Activated CD4-positive, alpha-beta T cell treated with anti-CD3 and anti-CD28 coated beads, Interleukin-2, amount 50 U/mL, for 1 hour (primary cell): ENCODE measurements at regions not wholly inside any gene's neighbourhood (a gene's known extent, or its start where the extent isn't known, plus 50 kb on each side); places are given as distances from the start of the nearest gene placed in this dataset.

Source experiments
- DNase-seq: peaks from one replicate; pipeline ENCODE4 v3.0.0-alpha.2; 2020

DNA sequence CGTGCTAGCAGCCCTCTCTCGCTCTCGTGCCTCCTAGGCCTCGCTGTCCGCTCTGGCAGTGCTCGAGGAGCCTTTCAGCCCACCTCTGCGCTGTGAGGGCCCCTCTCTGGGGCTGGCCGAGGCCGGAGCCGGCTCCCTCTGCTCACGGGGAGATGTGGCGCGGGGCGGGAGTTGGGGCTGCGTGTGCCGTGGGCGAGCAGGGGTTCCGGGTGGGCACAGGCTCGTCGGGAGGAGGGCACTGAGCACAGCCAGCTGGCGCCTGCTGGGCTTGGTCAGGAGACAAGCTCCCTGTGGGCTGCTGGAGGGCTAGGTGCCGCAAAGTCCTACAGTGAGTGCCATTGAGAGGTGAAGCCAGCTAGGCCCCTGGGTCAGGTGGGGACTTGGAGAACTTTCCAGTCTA is 994.5 kb downstream of the C4orf33 start:
- no peak for DNase-seq

DNA sequence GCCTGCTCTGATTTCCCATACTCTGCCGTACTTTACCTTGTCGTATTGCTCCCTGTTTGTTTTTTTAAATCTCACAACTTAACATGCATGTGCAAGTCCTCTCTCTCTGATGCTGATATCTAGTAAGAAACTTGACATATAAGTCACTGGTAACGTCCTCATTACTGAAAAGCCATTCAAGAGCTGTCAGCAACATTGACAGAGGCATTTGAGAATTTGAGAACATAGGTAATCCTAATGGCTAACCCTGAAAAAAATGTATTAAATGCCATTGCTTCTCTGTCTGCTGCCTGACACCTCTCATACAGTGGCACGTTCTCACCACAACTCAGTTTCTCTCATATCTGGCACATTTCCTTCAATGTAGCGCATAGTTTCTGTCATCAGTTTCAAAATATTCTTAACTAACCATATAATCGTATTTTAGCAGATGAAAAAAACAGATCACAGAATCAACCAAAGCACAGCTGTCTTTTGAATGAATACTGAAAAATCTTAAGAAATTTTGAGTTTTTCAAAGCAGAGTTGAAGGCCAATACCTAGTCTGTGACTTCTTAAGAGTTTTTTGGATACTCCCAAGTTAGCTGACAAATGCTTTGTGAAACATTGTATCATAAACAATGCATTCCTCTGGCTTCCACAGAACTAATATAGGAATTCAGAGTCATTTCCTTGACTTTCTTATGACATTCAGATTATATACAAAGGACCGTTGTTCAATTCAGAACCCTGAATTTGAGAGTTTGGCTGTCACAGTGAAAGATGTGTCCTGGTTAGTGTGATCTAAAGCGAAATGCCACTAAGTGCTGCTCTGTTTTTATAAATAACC is 996.4 kb downstream of the C4orf33 start:
- DNase-seq, result no peak

DNA sequence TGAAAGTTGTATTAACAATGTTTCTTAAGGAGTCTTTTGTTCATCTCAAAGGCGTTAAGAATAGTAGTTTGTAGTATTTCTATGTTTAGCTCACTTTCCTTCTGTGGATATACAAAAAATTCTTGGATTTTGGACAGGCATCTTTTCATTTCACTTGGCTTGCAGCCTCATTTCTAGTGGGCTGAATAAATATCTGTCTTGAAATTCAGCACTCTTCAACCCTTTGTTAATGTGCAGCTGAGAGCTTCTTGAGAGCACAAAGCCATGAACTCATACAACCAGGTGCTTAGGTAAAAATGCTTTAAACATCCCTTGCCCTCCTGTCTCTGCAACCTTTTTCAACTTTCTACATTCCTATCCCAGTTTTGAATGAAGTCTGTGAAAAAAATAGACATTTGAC is 1003.2 kb downstream of the C4orf33 start:
- no peak for DNase-seq

DNA sequence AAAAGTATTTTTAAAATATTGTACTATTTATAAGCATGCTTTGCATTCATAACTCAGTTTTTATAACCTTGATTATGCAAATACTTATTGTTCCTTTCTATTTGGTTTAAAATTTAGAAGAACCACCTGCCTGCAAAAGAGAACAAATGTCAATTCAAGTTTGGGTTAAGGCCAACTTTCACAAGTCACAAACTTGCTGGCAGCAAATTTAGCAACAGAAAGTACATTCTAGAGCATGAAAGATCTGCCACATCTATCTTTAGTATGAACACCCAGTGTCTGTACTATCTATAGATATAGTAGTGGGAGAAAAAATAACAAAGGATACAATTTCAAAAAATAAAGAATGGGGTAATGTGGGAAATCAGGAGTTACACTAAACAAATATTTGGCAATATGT is 1014.2 kb downstream of the C4orf33 start:
- DNase-seq, result no peak

DNA sequence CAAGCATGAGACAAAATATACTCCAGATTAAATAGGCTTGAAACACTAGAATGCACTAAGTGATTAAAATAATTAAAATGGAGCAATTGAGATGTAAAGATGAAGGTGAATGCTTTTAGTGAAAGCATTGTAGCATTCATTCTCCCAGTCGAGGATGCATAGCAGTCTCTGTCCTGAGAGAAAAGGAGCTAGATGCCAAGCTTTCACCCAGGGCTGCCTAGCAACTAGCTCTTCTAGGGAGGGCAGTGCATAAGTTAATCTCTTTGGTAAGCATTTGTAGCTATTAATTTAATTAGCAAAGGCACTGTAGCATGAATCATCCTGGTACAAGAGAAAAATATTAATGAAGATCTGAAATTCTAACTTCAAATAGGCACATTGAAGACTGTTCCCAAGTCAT is 1014.8 kb downstream of the C4orf33 start:
- DNase-seq, result no peak

DNA sequence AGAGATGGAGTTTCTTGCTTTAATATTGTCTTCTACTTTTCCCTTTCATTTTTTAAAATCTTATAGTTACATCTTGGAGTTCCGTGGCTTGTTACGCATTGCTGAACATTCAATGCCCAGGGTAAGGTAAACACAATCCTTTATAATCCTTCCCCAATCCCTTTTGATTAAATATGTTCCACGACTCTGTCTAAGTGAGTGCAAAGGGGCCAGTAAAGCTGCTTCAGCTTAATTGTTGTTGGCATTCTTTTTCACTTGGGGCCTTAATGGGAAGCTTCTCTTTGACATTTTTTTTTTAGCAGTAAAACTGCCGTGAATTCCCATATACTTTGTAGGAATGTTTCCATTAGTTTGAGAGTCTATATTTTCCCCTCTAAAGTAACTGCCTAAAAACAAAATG is 1028.1 kb downstream of the C4orf33 start:
- no peak for DNase-seq

DNA sequence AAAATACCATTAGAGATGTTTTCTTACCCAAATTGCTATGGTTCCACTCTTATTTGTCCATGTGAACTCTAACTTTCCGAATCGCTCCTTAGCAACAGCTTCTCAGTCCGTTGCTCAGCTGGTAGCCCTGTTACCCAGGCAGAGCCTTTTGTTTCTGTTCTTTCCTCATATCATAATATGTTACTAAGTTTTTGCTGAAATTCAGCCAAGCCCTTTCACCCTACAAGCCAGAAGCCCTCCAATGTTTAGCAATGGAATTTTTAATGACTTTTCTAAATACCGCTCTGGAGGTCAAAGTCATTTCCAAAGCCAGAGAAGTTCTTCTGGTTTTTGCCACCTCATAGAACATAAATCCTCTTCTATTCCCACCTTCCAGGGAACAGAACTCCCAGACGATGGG is 1029.5 kb downstream of the C4orf33 start:
- no peak for DNase-seq

DNA sequence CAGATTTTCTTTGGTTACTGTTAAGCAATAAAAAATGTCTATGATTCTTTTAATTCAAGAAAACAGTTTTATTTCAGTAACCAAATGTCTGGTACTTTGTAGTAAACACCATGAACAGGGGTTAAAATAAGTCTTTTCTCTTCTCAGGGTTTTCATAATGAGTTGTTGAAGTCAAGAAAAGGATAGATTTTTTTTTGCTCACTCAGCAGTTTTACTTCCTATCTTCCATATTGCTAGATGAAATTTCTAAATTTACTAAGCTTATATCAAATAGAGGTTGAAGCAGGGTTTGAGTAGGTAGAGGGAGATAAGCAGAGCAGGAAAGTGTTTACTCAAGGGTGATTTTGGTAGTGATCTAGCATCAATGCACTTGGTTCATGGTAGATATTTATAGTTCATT is 1031.3 kb downstream of the C4orf33 start:
- DNase-seq, result no peak

DNA sequence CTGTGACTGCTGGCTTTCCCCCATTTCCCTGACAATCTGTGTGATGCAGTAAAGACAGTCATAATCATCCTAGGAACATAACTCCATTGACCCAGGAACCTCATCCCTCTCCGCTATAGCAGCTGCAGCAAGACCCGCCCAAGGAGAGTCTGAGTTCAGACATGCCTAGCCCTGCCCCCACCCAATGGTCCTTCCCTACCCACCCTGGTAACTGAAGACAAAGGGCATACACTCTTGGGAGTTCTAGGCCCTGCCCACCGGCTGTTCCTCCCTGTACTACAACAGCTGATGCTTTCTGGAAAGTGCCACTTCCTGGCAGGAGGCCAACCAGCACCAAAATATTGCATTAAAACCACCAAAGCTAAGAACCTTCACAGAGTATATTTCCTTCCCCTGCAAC is 1035.6 kb downstream of the C4orf33 start:
- DNase-seq, result no peak

DNA sequence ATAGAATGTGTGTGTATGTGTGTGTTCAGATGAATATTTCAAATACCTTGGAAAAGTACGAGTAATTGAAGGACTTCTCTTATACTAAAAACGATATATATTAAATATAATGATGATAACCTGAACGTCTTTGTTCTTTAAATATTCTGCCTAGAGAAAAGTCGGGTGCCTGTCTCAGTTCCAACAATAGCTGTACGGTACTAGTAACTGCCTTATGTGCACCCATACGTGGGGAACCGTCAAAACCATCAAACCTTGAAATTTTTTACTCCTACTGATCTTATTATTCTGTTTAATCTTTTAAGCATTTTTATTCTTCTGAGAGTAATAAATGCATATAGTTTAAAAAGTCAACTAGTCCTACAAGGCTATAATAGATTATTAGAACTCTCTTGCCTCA is 1045.7 kb downstream of the C4orf33 start:
- DNase-seq, result no peak

DNA sequence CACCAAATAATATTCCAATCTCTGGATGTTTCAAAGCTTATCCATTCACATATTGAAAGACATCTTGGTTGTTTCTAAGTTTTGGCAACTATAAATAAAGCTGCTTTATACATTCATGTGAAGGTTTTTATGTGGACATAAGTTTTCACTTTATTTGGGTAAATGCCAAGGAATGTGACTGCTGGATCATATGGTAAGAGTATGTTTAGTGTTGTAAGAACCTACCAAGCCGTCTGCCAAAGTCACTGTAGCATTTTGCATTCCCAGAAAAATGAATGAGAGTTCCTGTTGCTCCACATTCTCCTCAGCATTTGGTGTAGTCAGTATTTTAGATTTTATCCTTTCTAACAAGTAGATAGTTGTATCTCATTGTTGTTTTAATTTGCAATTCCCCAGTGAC is 1047.7 kb downstream of the C4orf33 start:
- DNase-seq, result no peak

DNA sequence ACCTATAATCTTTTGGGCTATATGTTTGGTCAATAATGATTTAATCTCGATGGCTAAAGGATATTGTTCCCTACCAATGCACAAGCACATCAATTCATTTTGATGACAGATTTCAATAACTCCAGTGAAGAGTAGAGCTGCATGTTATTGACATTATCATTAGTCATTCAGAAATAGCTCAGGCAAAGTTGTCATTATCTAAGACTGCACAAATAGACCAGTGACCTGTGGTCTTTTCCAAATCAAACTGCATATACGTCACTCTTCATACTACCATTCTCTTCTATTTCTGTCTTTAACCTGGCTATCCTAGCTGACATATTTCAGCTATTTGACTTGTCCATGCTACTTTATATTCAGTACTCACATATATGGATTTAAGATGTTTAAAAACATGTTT is 1050.8 kb downstream of the C4orf33 start:
- no peak for DNase-seq

DNA sequence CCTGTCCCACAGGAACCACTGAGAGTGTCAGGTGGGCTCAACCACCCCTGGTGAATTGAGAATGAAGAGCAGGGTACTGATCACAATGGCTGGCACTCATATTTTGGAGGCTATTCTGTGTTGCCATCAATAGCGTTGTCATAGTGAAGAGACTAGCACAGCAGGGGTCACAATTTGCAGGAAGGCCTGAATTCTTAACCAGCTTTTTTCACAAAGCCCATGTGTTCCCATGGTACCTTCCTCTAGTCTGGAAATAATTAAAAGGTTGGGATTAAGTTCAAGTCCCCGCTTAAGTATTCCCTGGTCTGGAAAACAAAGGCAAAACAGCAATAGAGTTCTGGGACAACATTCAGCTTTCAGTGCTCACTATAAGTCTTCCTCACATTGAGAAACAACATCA is 1051.7 kb downstream of the C4orf33 start:
- no peak for DNase-seq

DNA sequence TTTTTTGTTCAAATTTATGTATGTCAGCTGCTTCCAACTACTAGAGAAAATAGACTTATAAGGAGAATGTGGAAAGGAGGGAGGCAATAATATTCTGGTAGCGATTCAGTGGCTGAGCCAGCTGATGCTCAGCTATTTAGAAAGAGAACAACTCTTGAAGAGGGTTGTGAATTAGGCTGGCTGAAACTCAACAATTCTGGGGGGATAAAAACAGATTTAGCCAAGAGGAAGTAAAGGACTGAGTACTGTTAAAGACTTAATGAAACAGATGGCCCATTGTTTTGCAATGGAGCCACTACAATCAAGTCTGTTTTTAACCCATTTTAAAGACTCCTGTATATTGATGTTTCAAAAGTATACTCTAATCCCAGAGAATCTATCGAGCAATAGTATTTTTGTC is 1058.9 kb downstream of the C4orf33 start:
- no peak for DNase-seq

DNA sequence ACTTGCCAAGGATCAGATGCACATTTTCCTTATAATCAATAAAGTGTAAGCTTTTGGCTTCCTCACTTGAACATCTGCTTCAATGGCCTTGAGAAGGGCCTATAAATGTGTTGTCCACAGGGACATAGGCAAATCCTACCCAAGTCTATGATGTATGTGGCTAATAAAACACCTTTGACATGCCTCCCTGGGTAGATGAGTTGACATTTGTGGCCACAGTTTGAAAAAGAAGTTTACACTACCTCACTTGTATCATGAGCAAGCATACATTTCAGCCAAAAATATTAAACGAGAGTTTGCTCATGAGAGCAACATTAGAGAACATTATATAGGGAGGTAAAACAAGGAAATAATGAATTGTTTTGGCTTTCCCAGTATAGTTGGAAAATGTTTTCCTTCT is 1067.7 kb downstream of the C4orf33 start:
- DNase-seq, result no peak

DNA sequence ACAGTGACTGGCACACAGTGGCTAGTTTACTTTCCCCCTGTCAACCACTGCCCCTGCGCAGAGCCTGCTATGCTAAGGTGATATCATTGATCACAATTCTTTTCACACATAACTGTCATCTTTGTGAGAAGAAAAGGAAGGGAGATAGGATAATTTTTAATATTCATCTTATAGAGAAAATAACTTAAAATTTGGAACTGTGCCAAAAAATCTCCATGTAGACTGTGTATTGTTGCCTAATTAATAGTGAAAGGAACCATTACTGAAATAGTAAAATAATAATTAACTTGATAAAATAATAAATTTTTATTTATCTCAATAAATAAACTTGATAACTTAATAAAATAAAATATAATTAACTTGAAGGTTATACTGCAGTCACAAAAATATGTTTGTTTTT is 1069.4 kb downstream of the C4orf33 start:
- no peak for DNase-seq

DNA sequence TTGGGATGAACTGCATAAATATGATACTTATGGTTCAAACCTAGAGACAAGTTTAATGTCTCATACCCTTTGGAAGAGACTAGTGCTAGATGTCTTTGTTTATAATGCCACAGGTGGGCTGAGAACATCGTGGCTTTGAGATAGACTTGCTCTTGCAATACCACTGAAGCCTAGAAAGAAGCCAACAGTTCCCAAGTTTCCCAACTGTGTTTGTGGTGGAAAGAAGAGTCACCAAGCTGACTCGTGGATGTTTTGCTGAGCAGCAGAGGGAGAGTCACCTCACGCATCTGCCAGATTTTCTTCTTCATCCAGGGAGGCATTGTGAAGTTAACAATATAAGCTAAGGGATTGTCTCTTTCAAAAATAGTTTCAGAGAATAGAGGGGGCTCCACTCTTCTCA is 1076.2 kb downstream of the C4orf33 start:
- DNase-seq, result no peak

DNA sequence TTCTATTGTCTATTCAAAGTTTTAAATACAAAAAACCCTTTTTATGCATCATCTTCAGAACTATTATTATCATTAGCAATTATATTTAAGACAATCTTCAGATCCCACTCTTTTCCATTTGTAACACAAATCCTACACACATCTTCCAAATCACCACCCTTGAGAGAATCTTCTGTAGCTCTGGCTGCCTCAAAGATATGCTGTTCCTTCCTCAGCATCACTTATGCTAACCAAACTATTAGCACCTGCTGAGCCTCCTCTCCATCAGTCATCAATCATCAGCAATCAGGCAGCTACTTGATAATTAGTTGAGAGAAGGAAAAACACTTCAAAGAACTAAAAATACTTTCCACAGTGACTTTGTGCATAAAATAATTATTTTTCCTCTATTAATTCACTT is 1082.2 kb downstream of the C4orf33 start:
- no peak for DNase-seq

DNA sequence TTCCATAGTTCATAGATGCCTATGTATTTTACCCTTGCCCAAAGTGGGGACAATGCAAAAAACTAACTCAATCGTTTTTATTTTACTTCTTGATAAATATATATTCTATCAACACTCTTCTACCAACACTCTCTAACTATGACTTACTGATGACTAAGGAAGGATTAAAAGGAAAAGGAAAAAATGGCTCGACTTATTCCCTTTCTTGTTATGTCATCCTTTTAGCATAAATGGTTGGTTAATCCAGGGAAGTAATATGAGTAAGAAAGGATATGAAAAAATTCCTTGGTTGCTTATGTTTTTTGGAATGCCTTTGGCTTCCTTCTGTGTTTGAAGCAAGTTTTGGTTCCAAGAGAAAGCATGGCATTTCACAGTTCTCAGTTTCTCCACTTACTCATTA is 1087.1 kb downstream of the C4orf33 start:
- DNase-seq, result no peak

DNA sequence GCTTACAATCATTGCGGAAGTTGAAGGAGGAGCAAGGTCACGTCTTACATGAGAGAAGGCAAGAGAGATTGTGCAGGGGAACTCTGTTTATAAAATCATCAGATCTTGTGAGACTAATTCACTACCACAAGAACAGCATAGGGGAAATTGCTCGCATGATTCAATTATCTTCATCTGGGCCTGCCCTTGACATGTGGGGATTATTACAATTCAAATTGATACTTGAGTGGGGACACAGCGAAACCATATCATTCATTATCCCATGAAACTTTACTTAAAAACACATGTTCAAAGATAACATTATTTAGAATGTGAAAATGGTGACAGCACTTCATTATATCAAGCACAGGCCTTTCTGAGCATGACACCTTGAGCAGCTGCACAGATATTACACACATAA is 1087.8 kb downstream of the C4orf33 start:
- no peak for DNase-seq

DNA sequence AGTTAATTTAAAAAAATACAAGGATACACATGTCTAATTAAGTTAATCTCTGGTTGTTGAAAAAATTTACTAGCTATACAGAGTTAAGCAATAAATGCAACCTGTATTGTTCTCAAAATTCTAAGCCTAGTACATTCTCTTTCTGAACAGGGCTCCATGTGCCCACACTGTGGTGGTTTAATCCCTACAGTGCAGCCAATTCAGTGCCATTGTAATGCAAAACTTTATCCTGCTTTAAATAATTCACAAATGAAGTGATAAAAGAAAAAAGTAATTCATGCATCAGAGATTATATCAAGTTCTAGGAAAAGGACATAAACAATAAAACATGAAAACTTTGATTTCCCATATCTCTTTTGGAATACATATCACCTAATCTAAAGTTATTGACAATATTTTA is 1089.2 kb downstream of the C4orf33 start:
- no peak for DNase-seq

DNA sequence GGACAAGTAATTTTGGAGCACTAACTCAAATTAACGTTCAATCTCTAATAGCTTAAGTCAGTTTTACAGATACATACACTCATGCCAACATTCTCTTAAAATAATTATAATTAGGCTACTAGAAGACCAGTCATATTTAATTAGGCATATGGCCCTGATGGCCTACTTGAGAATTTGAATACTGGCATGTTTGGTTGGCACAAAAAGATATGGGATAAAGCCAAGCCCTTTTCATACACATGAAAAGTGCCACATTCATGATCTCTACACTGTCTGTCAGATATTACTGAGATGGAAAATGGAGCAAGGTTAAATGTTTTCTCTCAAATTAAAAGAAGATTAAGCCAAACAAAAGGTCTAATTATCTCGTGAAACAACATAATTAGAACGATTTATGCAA is 1091.0 kb downstream of the C4orf33 start:
- DNase-seq, result no peak

DNA sequence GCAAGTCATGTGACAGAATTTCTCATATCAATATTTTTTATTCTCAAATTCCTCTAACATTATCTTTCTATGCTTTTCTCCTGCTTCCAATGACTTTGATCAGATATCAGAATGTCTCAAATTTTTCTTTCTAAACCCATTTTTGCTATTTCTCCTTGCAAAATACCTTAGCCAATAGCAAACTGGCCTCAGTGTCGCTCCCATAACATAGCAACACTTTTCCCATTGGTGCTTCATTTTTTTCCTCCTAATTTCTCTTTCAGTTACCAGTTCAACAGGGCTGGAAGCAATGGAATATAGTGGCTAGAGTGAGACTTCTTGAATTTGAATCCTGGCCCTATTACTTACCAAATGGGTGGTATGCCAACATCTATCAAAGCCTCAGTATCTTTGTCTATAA is 1091.6 kb downstream of the C4orf33 start:
- DNase-seq, result no peak

DNA sequence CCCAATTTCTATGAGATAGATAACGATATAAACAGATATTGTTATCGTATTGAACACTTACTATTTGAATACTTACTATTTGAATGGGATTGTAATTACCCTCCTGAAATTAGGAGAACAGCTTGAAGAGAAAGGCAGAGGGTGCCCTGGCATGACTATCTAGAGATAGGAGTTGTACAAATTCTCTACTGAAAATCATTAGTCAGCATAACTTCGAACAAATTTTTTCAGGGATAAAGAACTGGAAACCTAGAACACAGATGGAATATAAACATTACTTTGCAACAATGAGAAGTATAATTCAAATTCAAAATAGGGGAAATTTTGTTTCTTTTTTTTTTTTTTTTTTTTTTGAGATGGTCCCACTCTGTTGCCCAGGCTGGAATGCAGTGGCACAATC is 1096.8 kb downstream of the C4orf33 start:
- no peak for DNase-seq

DNA sequence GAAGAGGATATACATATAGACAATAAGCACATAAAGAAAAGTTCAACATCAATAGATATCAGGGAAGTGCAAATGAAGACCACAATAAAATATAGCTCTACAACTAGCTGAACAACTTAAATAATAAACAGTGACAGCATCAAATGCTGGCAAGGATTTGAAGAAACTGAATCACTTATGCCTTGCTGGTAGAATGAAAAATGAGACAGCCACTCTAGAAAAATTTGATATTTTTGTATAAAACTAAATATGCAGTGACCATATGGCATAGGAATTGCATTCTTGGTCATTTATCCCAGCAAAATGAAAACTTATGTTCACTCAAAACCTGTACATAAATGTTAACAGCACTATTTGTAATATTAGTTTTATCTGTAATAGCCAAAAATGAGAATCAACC is 1102.0 kb downstream of the C4orf33 start:
- no peak for DNase-seq

DNA sequence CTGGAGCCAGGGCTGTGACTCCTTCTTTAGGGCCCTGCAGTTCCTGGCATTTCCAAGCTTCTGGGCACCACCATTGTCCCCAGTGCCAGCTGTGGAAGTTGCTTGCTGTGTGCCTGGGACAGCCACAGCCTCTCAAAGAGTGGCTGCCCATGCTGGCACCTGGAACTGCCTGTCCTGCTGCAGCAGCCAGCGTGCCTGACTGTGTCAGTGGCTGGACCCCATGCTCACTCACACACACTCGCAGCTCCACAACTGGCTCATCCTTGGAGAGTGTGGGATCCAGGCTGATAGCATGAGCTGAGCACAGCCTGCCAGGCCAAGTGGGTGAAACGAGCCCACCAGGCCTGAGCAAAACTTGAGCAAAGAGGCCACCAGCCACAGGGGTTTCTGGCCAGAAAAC is 1107.6 kb downstream of the C4orf33 start:
- DNase-seq, result no peak
